GM21367 (cell line): ENCODE measurements at regions not wholly inside any gene's neighbourhood (a gene's known extent, or its start where the extent isn't known, plus 50 kb on each side); places are given as distances from the start of the nearest gene placed in this dataset.

ENCODE experiments used
- ATAC-seq: cut with Tn5 transposase; IDR thresholded peaks from one replicate; pipeline ENCODE4 v1.9.1; 2021; ENCODE audit not compliant: unreplicated experiment

GRCh38 chr4:111537871-111538270 is 607.4 kb upstream of the FAM241A start:
- no peak for ATAC-seq

GRCh38 chr4:111540671-111541070 is 604.6 kb upstream of the FAM241A start:
- no peak for ATAC-seq

GRCh38 chr4:111542056-111542455 is 603.2 kb upstream of the FAM241A start:
- no peak for ATAC-seq

- no peak for ATAC-seq
Measured at GRCh38 chr4:111546881-111547280, 598.4 kb upstream of the FAM241A start.

GRCh38 chr4:111556141-111556781 is 589.0 kb upstream of the FAM241A start:
- ATAC-seq = no peak

GRCh38 chr4:111556851-111557250 is 588.4 kb upstream of the FAM241A start:
- no peak for ATAC-seq

- no peak for ATAC-seq
Measured at GRCh38 chr4:111562826-111563225, 582.4 kb upstream of the FAM241A start.

GRCh38 chr4:111572470-111572869 is 572.8 kb upstream of the FAM241A start:
- ATAC-seq = no peak

- no peak for ATAC-seq
Measured at GRCh38 chr4:111573386-111573785, 571.9 kb upstream of the FAM241A start.

- ATAC-seq = no peak
Measured at GRCh38 chr4:111579767-111580166, 565.5 kb upstream of the FAM241A start.

- no peak for ATAC-seq
Measured at GRCh38 chr4:111595456-111595855, 549.8 kb upstream of the FAM241A start.

- ATAC-seq = no peak
Measured at GRCh38 chr4:111596491-111596890, 548.8 kb upstream of the FAM241A start.

- no peak for ATAC-seq
Measured at GRCh38 chr4:111601671-111602070, 543.6 kb upstream of the FAM241A start.

- no peak for ATAC-seq
Measured at GRCh38 chr4:111602848-111603247, 542.4 kb upstream of the FAM241A start.

GRCh38 chr4:111605111-111605510 is 540.1 kb upstream of the FAM241A start:
- ATAC-seq = no peak

- ATAC-seq = no peak
Measured at GRCh38 chr4:111610681-111611080, 534.6 kb upstream of the FAM241A start.

- ATAC-seq = no peak
Measured at GRCh38 chr4:111618908-111619307, 526.3 kb upstream of the FAM241A start.

- no peak for ATAC-seq
Measured at GRCh38 chr4:111628437-111628836, 516.8 kb upstream of the FAM241A start.

GRCh38 chr4:111630705-111631104 is 514.5 kb upstream of the FAM241A start:
- no peak for ATAC-seq

- no peak for ATAC-seq
Measured at GRCh38 chr4:111631215-111631999, 513.8 kb upstream of the FAM241A start.

GRCh38 chr4:111632641-111633151 is 512.6 kb upstream of the FAM241A start:
- no peak for ATAC-seq

- ATAC-seq = no peak
Measured at GRCh38 chr4:111633663-111634266, 511.5 kb upstream of the FAM241A start.
